Thyroid gland (tissue), 4 donors: ENCODE measurements at regions not wholly inside any gene's neighbourhood (a gene's known extent, or its start where the extent isn't known, plus 50 kb on each side); places are given as distances from the start of the nearest gene placed in this dataset.

Experiments
- DNase-seq, 2 donors: peaks; one replicate each; pipeline ENCODE4 v3.0.0-alpha.2; 2019
- H3K27ac ChIP-seq, 3 donors: fragments of 200-600 bp; sonication (generic); 1 replicate in 2 of 3; 2 replicates in 1 of 3; pipeline ENCODE4 v1.5.1; 2016 to 2019; ENCODE audit warnings: mild to moderate bottlenecking in 1 of 3, moderate library complexity in 1 of 3
- H3K27me3 ChIP-seq: fragments of 200-600 bp; sonication (generic); one replicate; pipeline ENCODE4 v1.5.1; 2019
- H3K36me3 ChIP-seq, 2 donors: fragments of 200-600 bp; sonication (generic); one replicate each; pipeline ENCODE4 v1.5.1; 2016 to 2019
- H3K4me1 ChIP-seq, 2 donors: fragments of 200-600 bp; sonication (generic); one replicate each; pipeline ENCODE4 v1.5.1; 2017 to 2019
- H3K4me3 ChIP-seq, 3 donors: fragments of 200-600 bp; sonication (generic); replicated peaks in 1 of 3; 1 replicate in 2 of 3; 2 replicates in 1 of 3; pipeline ENCODE4 v1.5.1; 2016; ENCODE audit warnings: mild to moderate bottlenecking in 1 of 3
- H3K9me3 ChIP-seq: fragments of 200-600 bp; sonication (generic); one replicate; pipeline ENCODE4 v1.5.1; 2017
- CTCF ChIP-seq, 6 experiments: fragments of 200-600 bp in 3 of 6; fragments of 450-650 bp in 3 of 6; sonication (generic) in 3 of 6; IDR thresholded peaks; one replicate each; pipeline ENCODE4 v1.5.1; 2016 to 2019; ENCODE audit warnings: antibody characterized with exemption in 6 of 6, mild to moderate bottlenecking in 2 of 6, inconsistent platforms in 1 of 6, moderate library complexity in 1 of 6
- POLR2A ChIP-seq, 2 donors: fragments of 450-650 bp; IDR thresholded peaks; one replicate each; pipeline ENCODE4 v1.6.1; 2017; ENCODE audit warnings: antibody characterized with exemption in 2 of 2, mild to moderate bottlenecking in 2 of 2, moderate library complexity in 1 of 2
- WGBS, 2 donors: methylation state at CpG; one replicate each; pipeline ENCODE4 v1.1.5; 2017; 5-methylcytosine and 5-hydroxymethylcytosine counted together
- intact Hi-C: fragments of 100-400 bp; cut with DNase I; formaldehyde crosslinking; loops from one replicate; pipeline ENCODE4 v1.15.1; 2023

- Histone ChIP-seq H3K4me1 (no peaks in the 10 kb centered on the region), H3K4me3 (no peak overlapping the region), H3K27ac (no peak overlapping the region), H3K36me3 (no peaks in the 10 kb centered on the region), H3K9me3 (no peaks in the 10 kb centered on the region), H3K27me3 (no peaks in the 10 kb centered on the region)
- WGBS, 2 donors, result 59 to 68% methylated on average over 4 of the region's 4 CpGs
- no peak for TF ChIP-seq CTCF (IDR thresholded peaks at IDR 0.05)
- no peak for TF ChIP-seq POLR2A (IDR thresholded peaks at IDR 0.05)
- intact Hi-C loops, result no loop called here
- no peak for DNase-seq
These were observed 65.9 kb upstream of the A1CF start for GRCh38 chr10:50951365-50951764.

GRCh38 chr10:50961297-50961696 lies 75.9 kb upstream of the A1CF start:
- no peak for DNase-seq
- H3K27ac ChIP-seq, result no peak overlapping the region
- H3K9me3 ChIP-seq, result no peaks in the 10 kb centered on the region
- no peaks in the 10 kb centered on the region for H3K36me3 ChIP-seq
- TF ChIP-seq CTCF (IDR thresholded peaks at IDR 0.05), result no peak
- no peak for TF ChIP-seq POLR2A (IDR thresholded peaks at IDR 0.05)
- H3K27me3 ChIP-seq, result no peaks in the 10 kb centered on the region
- intact Hi-C loops, result no loop called here
- no peaks in the 10 kb centered on the region for H3K4me1 ChIP-seq
- no peak overlapping the region for H3K4me3 ChIP-seq

GRCh38 chr10:50963063-50963462 lies 77.6 kb upstream of the A1CF start:
- Histone ChIP-seq H3K27me3 (no peaks in the 10 kb centered on the region), H3K4me1 (no peaks in the 10 kb centered on the region), H3K9me3 (no peaks in the 10 kb centered on the region), H3K4me3 (no peak overlapping the region), H3K36me3 (no peaks in the 10 kb centered on the region), H3K27ac (no peak overlapping the region)
- DNase-seq, result no peak
- intact Hi-C loops, result no loop called here
- 90 to 95% methylated on average over 1 of the region's 1 CpG for WGBS, 2 donors
- no peak for TF ChIP-seq POLR2A (IDR thresholded peaks at IDR 0.05)
- no peak for TF ChIP-seq CTCF (IDR thresholded peaks at IDR 0.05)

- H3K4me1 ChIP-seq, result no peaks in the 10 kb centered on the region
- intact Hi-C loops, result no loop called here
- no peak for DNase-seq
- 81 to 83% methylated on average over 4 of the region's 4 CpGs for WGBS, 2 donors
- TF ChIP-seq POLR2A (IDR thresholded peaks at IDR 0.05) (no peak), CTCF (IDR thresholded peaks at IDR 0.05) (no peak)
- no peaks in the 10 kb centered on the region for H3K27me3 ChIP-seq
- no peaks in the 10 kb centered on the region for H3K36me3 ChIP-seq
- no peak overlapping the region for H3K4me3 ChIP-seq
- H3K27ac ChIP-seq, result no peak overlapping the region
- no peaks in the 10 kb centered on the region for H3K9me3 ChIP-seq
These were observed 83.1 kb upstream of the A1CF start for GRCh38 chr10:50968386-50969091.

- H3K27me3 ChIP-seq, result no peaks in the 10 kb centered on the region
- intact Hi-C loops, result no loop called here
- no peak for DNase-seq
- no peaks in the 10 kb centered on the region for H3K36me3 ChIP-seq
- no peak overlapping the region for H3K27ac ChIP-seq
- no peaks in the 10 kb centered on the region for H3K9me3 ChIP-seq
- TF ChIP-seq POLR2A (IDR thresholded peaks at IDR 0.05), result no peak
- no peak for TF ChIP-seq CTCF (IDR thresholded peaks at IDR 0.05)
- no peak overlapping the region for H3K4me3 ChIP-seq
- WGBS, 2 donors, result 85 to 89% methylated on average over 4 of the region's 4 CpGs
- no peaks in the 10 kb centered on the region for H3K4me1 ChIP-seq
These were observed 87.2 kb upstream of the A1CF start for GRCh38 chr10:50972591-50972990.
